HG02852 (cell line): ENCODE measurements at regions not wholly inside any gene's neighbourhood (a gene's known extent, or its start where the extent isn't known, plus 50 kb on each side); places are given as distances from the start of the nearest gene placed in this dataset.
A peak's percentile ranks its signal among the peaks of the same experiment; 100 is the strongest.

ENCODE experiments used
- ATAC-seq: cut with Tn5 transposase; IDR thresholded peaks from one replicate; pipeline ENCODE4 v1.9.1; 2021; ENCODE audit warnings: mild to moderate bottlenecking, moderate library complexity; ENCODE audit not compliant: unreplicated experiment

- ATAC-seq, result no peak
Observed at GRCh38 chr5:89123581-89123980, 240.6 kb upstream of the MEF2C start.

GRCh38 chr5:89120719-89121118 is 237.7 kb upstream of the MEF2C start:
- no peak for ATAC-seq

GRCh38 chr5:89117124-89117644 is 234.2 kb upstream of the MEF2C start:
- peak; percentile 82 for ATAC-seq

GRCh38 chr5:89110916-89111646 is 228.1 kb upstream of the MEF2C start:
- ATAC-seq, result no peak

GRCh38 chr5:89106480-89106879 is 223.5 kb upstream of the MEF2C start:
- no peak for ATAC-seq

- no peak for ATAC-seq
Observed at GRCh38 chr5:89105836-89106235, 222.9 kb upstream of the MEF2C start.

GRCh38 chr5:89105171-89105695 is 222.2 kb upstream of the MEF2C start:
- ATAC-seq, result no peak

GRCh38 chr5:89098199-89098756 is 215.3 kb upstream of the MEF2C start:
- ATAC-seq, result no peak

GRCh38 chr5:89097103-89097502 is 214.1 kb upstream of the MEF2C start:
- peak; percentile 83 for ATAC-seq

GRCh38 chr5:89095341-89095740 is 212.4 kb upstream of the MEF2C start:
- no peak for ATAC-seq

GRCh38 chr5:89090037-89090436 is 207.1 kb upstream of the MEF2C start:
- no peak for ATAC-seq

GRCh38 chr5:89087551-89088318 is 204.8 kb upstream of the MEF2C start:
- no peak for ATAC-seq

- ATAC-seq, result peak; percentile 47
Observed at GRCh38 chr5:89087128-89087527, 204.1 kb upstream of the MEF2C start.

- no peak for ATAC-seq
Observed at GRCh38 chr5:89086390-89087086, 203.6 kb upstream of the MEF2C start.

- no peak for ATAC-seq
Observed at GRCh38 chr5:89083791-89084190, 200.8 kb upstream of the MEF2C start.

GRCh38 chr5:89081360-89081759 is 198.4 kb upstream of the MEF2C start:
- peak; percentile 77 for ATAC-seq

- ATAC-seq, result no peak
Observed at GRCh38 chr5:89080467-89081116, 197.6 kb upstream of the MEF2C start.

GRCh38 chr5:89072842-89073672 is 190.1 kb upstream of the MEF2C start:
- ATAC-seq, result no peak

- ATAC-seq, result peak; percentile 80
Observed at GRCh38 chr5:89071941-89072331, 189.0 kb upstream of the MEF2C start.
